ENCODE measurements at regions not wholly inside any gene's neighbourhood (a gene's known extent, or its start where the extent isn't known, plus 50 kb on each side); places are given as distances from the start of the nearest gene placed in this dataset.

DNA sequence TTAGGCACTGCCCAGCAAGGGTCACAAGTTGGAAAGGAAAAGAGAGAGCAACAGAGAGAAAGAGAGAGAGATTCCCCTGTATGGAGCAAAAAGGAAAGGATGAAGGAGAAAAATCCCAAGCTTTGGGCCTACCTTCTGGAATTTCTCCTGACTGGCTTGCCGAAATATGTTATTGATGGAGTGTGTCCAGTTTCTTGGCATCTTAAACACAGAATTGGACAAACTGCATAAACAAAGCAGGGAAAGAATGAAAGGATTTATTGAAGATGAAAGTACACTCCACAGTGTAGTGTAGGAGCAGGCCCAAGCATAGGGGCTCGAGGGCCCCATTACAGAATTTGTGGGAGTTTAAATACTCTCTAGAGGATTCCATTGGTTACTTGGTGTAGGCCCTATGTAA lies 627.8 kb upstream of the CNTNAP2 start:
- TF ChIP-seq, protein P1, sequence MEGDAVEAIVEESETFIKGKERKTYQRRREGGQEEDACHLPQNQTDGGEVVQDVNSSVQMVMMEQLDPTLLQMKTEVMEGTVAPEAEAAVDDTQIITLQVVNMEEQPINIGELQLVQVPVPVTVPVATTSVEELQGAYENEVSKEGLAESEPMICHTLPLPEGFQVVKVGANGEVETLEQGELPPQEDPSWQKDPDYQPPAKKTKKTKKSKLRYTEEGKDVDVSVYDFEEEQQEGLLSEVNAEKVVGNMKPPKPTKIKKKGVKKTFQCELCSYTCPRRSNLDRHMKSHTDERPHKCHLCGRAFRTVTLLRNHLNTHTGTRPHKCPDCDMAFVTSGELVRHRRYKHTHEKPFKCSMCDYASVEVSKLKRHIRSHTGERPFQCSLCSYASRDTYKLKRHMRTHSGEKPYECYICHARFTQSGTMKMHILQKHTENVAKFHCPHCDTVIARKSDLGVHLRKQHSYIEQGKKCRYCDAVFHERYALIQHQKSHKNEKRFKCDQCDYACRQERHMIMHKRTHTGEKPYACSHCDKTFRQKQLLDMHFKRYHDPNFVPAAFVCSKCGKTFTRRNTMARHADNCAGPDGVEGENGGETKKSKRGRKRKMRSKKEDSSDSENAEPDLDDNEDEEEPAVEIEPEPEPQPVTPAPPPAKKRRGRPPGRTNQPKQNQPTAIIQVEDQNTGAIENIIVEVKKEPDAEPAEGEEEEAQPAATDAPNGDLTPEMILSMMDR (IDR thresholded peaks at IDR 0.05): no peak
- Histone ChIP-seq H3K27ac (no peak overlapping the region), H3K27me3 (replicated peaks; ENCODE audit: insufficient read depth) (no peaks in the 10 kb centered on the region), H3K4me1 (ENCODE audit: control insufficient read depth in 1 of 2, low read depth in 2 of 2) (no peaks in the 10 kb centered on the region), H3K36me3 (no peaks in the 10 kb centered on the region), H3K9me3 (peaks cover 3% of the 10 kb centered on the region), H3K4me3 (no peak overlapping the region)
- ATAC-seq (ENCODE audit: insufficient number of reproducible peaks, low FRiP score, low read depth) (no peak), DNase-seq (ENCODE audit: low spot score) (no peak)

DNA sequence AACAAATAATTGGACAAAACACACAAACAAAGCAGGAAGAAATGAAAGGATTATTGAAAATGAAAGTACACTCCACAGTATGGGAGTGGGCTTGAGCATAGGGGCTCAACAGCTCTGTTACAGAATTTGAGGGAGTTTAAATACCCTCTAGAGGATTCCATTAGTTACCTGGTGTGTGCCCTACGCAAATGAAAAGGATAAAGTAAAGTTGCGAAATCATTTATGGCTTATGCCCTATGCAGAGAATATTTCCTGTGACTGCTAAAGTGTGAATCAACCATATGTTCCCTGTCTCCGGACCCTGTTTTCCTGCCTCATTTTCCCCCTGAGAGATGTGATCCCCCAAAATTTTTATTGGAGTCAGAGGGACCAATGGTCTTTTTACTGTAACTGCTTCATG lies 634.6 kb upstream of the CNTNAP2 start:
- Histone ChIP-seq H3K9me3 (no peaks in the 10 kb centered on the region), H3K4me1 (ENCODE audit: control insufficient read depth in 1 of 2, low read depth in 2 of 2) (no peaks in the 10 kb centered on the region), H3K27me3 (replicated peaks; ENCODE audit: insufficient read depth) (no peaks in the 10 kb centered on the region), H3K36me3 (no peaks in the 10 kb centered on the region), H3K27ac (no peak overlapping the region), H3K4me3 (no peak overlapping the region)
- DNase-seq (ENCODE audit: low spot score) (no peak), ATAC-seq (ENCODE audit: insufficient number of reproducible peaks, low FRiP score, low read depth) (no peak)
- TF ChIP-seq, protein P1 (IDR thresholded peaks at IDR 0.05): no peak

DNA sequence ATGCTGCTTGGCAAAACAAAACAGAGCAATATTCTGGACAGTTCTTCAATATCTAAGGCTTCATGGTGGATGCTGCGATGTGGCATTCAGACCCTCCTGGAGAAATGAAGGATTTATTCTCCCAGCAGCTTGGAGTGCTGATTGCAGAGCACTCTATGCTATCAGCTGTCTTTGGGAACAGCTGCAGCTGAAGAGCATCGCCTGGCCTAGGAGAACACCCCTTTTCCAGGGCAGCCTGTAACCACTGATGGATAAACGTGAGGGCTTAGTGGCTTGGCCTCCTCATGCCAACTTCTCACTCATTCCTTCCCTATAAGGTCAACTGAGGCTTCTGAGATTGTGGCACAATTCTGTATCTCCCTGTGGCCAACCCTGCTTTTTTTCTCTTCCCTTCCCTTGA lies 638.1 kb upstream of the CNTNAP2 start:
- H3K9me3 ChIP-seq: no peaks in the 10 kb centered on the region
- TF ChIP-seq, protein P1 (IDR thresholded peaks at IDR 0.05): no peak

DNA sequence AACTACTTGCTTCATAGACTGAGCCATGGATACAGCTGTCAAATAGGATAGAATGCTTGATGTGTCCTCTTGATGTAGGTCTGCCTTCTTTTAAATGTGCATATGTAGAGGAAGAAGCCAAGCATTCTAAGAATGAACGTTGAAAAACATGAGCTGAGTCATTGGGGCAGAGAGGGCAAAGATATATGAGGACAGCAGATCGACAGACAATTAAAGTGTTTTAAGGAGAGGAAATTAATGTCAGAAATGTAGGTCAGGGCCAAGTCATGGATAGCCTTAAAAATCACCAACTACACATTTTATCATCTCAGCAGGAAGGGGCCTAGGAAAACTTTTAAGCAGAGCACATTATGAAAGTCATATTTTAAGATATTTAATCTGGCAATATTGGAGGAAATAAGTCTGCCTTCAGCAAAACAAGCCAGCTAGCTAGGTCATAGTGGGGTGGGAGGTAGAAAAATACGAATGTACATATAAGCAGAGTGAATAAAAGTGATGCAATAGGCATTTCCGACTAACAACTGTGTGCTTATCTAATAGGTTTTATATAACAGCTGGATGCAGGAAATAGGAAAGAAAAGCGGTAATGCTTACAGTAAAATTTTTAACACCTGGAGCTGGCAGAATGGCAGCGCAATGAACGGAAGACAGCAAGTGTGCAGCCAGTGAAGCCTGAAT lies 638.3 kb upstream of the TPK1 start:
- Histone ChIP-seq H3K36me3 (no peaks in the 10 kb centered on the region), H3K9me3 (no peaks in the 10 kb centered on the region), H3K27ac (no peak overlapping the region), H3K4me1 (ENCODE audit: control insufficient read depth in 1 of 2, low read depth in 2 of 2) (no peaks in the 10 kb centered on the region), H3K27me3 (replicated peaks; ENCODE audit: insufficient read depth) (no peaks in the 10 kb centered on the region), H3K4me3 (no peak overlapping the region)
- no peak for ATAC-seq (ENCODE audit: insufficient number of reproducible peaks, low FRiP score, low read depth)
- no peak for DNase-seq (ENCODE audit: low spot score)
- TF ChIP-seq, protein P1 (IDR thresholded peaks at IDR 0.05): no peak

More for the DNA sequence above, 638.1 kb upstream of the CNTNAP2 start:
- Histone ChIP-seq H3K27me3 (replicated peaks; ENCODE audit: insufficient read depth) (no peaks in the 10 kb centered on the region), H3K4me1 (ENCODE audit: control insufficient read depth in 1 of 2, low read depth in 2 of 2) (no peaks in the 10 kb centered on the region), H3K4me3 (no peak overlapping the region), H3K27ac (no peak overlapping the region), H3K36me3 (no peaks in the 10 kb centered on the region)
- ATAC-seq (ENCODE audit: insufficient number of reproducible peaks, low FRiP score, low read depth) (no peak), DNase-seq (ENCODE audit: low spot score) (no peak)

DNA sequence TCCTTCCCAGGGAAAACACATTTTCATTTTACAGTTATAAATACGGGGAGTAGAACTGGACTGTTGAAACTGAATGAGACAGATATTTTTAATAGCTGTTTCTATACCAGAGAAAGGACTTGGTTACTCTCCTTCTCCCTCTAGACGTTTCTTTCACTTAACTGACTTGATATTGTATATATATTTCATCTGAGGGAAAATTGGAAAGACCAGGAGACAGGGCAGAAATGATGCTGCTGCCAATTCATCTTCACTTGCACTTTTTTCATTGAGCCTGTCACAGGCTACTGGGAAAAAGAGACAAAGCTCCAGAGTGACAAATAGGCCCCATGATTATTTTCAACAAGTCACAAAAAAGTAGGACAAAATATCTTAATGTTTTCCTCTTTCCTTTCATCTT lies 636.0 kb upstream of the TPK1 start:
- no peaks in the 10 kb centered on the region for H3K36me3 ChIP-seq
- no peak overlapping the region for H3K4me3 ChIP-seq
- H3K9me3 ChIP-seq: no peaks in the 10 kb centered on the region
- no peak for DNase-seq (ENCODE audit: low spot score)
- TF ChIP-seq, protein P1 (IDR thresholded peaks at IDR 0.05): no peak
- no peaks in the 10 kb centered on the region for H3K4me1 ChIP-seq (ENCODE audit: control insufficient read depth in 1 of 2, low read depth in 2 of 2)
- no peak overlapping the region for H3K27ac ChIP-seq
- ATAC-seq (ENCODE audit: insufficient number of reproducible peaks, low FRiP score, low read depth): no peak
- no peaks in the 10 kb centered on the region for H3K27me3 ChIP-seq (replicated peaks; ENCODE audit: insufficient read depth)

All from thoracic aorta (tissue), 2 donors.